Stimulated activated CD4-positive, alpha-beta T cell treated with anti-CD3 and anti-CD28 coated beads, Interleukin-4, amount 100 ng/mL, for 1 hour (primary cell): ENCODE measurements at regions not wholly inside any gene's neighbourhood (a gene's known extent, or its start where the extent isn't known, plus 50 kb on each side); places are given as distances from the start of the nearest gene placed in this dataset.
"Not testable (repeated sequence)": the region's sequence is repeated elsewhere in the genome, so short reads cannot be mapped to it uniquely, and the experiment has no call there.

Experiments
- DNase-seq: peaks from one replicate; pipeline ENCODE4 v3.0.0-alpha.2; 2020

GRCh38 chr9:31824860-31825259 is 559.6 kb upstream of the ACO1 start:
- no peak for DNase-seq

- DNase-seq: no peak
These were observed 547.2 kb upstream of the ACO1 start for GRCh38 chr9:31837211-31837610.

- DNase-seq: no peak
These were observed 545.2 kb upstream of the ACO1 start for GRCh38 chr9:31839273-31839672.

GRCh38 chr9:31840702-31841101 is 543.7 kb upstream of the ACO1 start:
- no peak for DNase-seq

- DNase-seq: no peak
These were observed 536.5 kb upstream of the ACO1 start for GRCh38 chr9:31847963-31848362.

GRCh38 chr9:31848505-31849285 is 535.7 kb upstream of the ACO1 start:
- DNase-seq: no peak

- no peak for DNase-seq
These were observed 530.3 kb upstream of the ACO1 start for GRCh38 chr9:31854187-31854586.

- DNase-seq: no peak
These were observed 515.6 kb upstream of the ACO1 start for GRCh38 chr9:31868830-31869229.

- DNase-seq: no peak
These were observed 514.2 kb upstream of the ACO1 start for GRCh38 chr9:31870276-31870675.

- DNase-seq: no peak
These were observed 510.7 kb upstream of the ACO1 start for GRCh38 chr9:31873722-31874121.

- DNase-seq: no peak
These were observed 490.4 kb upstream of the ACO1 start for GRCh38 chr9:31894008-31894407.

- no peak for DNase-seq
These were observed 476.1 kb upstream of the ACO1 start for GRCh38 chr9:31908158-31908890.

GRCh38 chr9:31908891-31909480 is 475.5 kb upstream of the ACO1 start:
- DNase-seq: no peak

GRCh38 chr9:31912636-31913035 is 471.8 kb upstream of the ACO1 start:
- DNase-seq: no peak

- DNase-seq: no peak
These were observed 467.7 kb upstream of the ACO1 start for GRCh38 chr9:31916591-31917241.

- DNase-seq: not testable (repeated sequence)
These were observed 446.7 kb upstream of the ACO1 start for GRCh38 chr9:31937737-31938136.

- DNase-seq: no peak
These were observed 433.7 kb upstream of the ACO1 start for GRCh38 chr9:31950756-31951155.

GRCh38 chr9:31958572-31958971 is 425.9 kb upstream of the ACO1 start:
- DNase-seq: no peak

- DNase-seq: no peak
These were observed 414.9 kb upstream of the ACO1 start for GRCh38 chr9:31969552-31969951.

- DNase-seq: no peak
These were observed 400.5 kb upstream of the ACO1 start for GRCh38 chr9:31983895-31984294.

- DNase-seq: no peak
These were observed 388.1 kb upstream of the ACO1 start for GRCh38 chr9:31996331-31996730.

GRCh38 chr9:32004431-32005076 is 379.9 kb upstream of the ACO1 start:
- DNase-seq: no peak

GRCh38 chr9:32010322-32010721 is 374.1 kb upstream of the ACO1 start:
- no peak for DNase-seq
